ENCODE measurements at regions not wholly inside any gene's neighbourhood (a gene's known extent, or its start where the extent isn't known, plus 50 kb on each side); places are given as distances from the start of the nearest gene placed in this dataset.

DNA sequence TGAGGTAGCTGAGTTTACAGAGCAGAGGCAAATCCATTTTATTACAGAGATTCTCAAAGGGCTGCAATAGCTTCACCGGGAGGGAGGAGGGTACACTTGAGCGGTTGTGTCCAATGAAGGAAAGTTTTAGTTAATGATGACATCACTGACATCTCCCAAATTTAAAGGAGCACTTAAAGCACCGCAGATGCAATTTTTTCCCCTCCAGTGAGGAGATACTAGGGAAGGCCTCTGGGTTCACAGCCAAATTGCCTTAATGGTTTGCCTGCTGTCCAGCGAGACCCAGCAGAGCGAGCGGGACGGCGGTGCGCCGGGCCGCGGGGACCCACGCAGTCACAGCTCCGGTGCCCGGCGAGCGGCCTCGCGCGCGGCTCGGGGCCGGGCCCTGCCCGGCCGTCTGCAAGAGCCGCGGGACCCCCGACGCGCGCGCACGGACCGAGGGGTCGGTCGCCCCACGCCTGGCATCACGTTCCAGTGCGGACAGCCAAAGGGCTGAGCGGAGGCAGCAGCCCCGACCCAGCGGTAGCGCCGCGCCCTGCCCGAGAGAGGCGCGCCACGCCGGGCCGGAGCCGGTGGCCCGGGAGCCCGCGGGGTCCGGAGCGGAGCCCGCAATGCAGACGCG is 160.5 kb upstream of the CHRNA7 start:
- DNase-seq (ENCODE audit: low read depth in 2 of 2): no peak

DNA sequence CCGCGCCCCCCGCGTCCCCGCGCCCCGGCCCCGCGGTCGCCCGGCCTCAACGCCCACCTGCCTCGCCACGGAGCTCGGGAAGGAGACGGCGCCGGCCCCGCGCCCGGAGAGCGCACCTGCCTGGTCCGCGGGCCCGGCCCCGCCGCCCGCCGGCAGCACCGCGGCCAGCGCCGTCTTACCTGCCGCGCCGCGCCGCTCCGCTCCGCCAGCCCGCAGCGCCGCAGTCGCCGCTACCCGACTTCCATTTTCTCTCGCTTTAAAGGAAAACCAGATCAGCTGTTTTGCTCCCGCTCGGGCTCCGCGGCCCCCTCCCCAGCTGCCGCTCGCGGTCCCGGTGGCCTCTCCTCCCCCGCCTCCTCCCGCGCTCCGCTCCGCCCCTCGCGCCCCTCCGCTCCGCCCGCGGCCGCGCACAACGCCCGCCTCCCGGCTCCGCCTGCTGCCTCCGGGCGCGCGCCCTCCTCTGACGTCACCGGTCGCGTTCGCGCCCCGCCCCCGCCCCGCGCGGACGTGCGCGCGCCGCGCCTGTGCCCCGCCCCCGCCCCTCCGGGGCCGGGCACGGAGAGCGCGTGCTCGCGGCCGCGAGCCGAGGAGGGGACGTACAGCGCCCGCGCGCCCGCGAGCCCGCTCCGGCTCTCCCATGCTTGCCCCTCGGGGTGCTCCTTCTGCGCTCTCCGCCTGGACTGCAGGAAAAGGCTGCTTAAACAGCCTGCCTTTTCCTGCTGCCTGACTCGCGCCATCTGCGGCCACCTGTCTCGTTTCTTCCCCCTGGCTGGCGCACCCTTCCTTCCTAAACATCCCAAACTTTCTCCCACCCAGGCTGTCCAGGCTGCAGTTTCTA is 159.8 kb upstream of the CHRNA7 start, which contains the start of gene OTUD7A:
Gene OTUD7A, minus strand, starts transcription at position 346 of the 838 bp plus-strand sequence.
- DNase-seq (ENCODE audit: low read depth in 2 of 2): peak; percentile 82 to 85

DNA sequence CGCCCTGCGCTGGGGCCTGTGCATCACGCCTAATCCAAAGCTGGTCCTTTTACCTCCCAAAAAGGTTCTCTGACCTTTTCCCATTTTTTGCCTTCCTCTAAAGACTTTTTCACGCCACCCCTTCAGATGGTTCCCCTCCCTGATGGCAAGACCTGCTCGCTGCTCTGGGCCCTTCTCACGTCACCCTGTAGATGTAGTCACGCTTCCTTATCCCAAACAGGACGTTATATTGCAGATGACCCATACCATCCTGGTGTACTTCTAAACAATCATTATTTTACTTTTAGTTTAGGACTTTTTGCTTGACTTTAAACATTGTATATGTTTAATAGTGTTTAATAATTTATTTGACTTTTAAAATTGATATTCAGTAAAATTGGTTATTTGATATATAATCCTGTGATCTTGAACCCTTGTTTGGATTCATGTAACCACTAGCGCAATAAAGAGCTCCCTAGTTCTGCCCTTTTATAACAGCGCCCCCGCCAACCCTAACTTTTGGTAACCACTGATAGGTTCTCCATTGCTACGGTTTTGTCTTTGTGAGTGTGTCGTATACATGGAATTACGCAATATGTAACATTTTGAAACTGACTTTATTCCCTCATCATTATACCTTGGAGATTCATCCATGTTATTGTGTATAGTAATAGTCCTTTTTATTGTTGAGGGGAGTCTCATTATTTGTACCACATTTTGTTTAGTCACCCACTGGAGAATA is 159.0 kb upstream of the CHRNA7 start:
- no peak for DNase-seq (ENCODE audit: low read depth in 2 of 2)

DNA sequence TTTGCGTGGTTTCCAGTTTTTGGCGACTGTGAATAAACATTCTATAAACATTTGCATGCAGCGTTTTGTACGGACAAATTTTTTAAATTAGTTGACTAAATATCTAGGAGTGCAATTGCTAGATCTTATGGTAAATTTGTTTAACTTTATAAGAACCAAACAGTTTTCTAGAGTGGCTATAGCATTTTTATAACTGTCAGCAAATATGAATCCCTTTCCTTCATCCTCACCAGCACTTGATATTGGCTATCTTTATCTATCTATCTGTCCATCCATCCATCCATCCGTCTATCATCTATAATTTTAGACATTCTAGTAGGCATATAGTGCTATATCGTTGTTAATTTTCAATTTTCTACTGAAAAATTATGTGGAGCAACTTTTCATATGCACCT is 158.4 kb upstream of the CHRNA7 start:
- no peak for DNase-seq (ENCODE audit: low read depth in 2 of 2)

DNA sequence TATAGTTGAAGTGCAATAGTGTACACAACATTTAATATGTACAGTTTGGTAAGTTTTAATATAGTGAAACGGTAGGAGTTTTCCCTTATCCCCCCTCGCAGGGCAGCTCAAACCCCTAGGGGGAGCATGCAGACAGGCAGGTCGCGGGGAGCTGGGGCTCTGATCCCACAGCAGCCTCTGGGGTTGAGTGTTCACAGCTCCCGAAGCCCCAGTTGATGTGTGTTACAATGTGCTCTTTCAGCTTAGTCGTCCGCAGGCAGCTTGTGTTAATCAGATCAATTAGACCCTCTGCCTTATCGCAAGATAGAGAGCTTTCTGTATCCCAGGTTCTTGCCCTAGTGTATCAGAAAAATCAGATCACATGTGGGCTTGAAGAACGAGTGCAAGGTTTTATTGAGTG is 143.1 kb upstream of the CHRNA7 start:
- DNase-seq (ENCODE audit: low read depth in 2 of 2): no peak

DNA sequence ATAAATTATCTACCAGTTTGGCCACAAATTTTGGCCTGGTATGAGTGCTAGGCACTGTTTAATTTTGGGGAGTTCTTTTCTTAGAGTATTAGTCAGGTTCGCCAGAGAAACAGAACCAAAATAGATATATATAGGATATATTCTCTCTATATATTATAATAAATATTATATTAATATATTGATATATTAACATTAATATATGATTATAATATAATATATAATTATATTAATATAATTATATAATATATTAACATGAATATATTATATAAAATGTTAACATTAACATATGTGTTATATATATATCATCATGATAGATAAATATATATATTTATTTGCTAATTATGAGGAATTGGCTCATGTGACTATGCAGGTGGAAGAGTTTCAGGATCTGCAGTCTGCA is 137.8 kb upstream of the CHRNA7 start:
- no peak for DNase-seq (ENCODE audit: low read depth in 2 of 2)

DNA sequence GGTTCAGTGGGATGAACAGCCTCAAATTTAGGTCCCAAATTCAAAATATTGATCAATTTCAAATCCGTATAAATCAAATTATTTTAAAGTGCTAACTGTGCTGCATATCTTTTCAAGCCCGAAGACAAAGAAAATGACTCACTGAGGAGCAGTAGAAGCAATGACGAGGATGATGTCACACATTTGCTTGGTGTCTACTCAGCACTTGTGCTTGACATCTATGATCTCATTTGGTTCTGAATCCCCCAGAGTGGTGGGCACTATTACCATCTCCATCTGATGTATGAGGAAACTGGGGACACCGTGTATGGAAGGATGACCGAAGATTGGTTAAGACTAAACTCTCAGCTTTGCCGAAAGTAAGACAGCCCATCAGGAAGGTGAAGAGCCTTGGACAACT is 136.5 kb upstream of the CHRNA7 start:
- DNase-seq (ENCODE audit: low read depth in 2 of 2): no peak

DNA sequence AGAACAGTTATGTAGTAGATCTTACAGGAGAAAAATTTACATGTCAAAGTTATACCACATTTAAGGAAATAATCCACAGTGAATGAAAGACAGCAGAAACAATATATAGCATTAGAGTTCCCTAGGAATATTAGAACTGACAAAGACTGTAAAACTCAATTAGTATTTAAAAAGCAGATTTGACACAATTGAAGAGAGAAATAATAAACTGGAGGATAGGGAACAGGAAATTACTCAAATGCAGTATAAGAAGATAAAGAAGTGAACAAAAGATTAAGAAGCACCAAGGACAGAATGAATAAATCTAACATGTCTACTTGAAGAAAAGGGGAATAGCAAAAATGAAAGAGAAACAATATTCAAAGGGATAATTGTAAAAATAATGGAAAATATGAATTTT is 132.6 kb upstream of the CHRNA7 start:
- no peak for DNase-seq (ENCODE audit: low read depth in 2 of 2)

DNA sequence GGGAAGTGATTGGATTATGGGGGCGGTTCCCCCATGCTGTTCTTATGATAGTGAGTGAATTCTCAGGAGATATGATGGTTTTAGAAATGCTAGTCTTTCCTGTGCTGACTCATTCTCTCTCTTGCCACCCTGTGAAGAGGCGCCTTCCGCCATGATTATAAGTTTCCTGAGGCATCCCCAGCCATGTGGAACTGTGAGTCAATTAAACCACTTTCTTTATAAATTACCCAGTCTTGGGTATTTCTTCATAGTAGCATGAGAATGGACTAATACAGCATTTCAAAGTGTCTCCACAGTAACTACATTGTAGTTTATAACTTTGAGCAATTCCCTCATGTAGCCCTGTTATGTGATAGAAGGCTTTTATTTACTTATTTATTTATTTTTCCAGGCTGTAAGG is 128.8 kb upstream of the CHRNA7 start:
- no peak for DNase-seq (ENCODE audit: low read depth in 2 of 2)

DNA sequence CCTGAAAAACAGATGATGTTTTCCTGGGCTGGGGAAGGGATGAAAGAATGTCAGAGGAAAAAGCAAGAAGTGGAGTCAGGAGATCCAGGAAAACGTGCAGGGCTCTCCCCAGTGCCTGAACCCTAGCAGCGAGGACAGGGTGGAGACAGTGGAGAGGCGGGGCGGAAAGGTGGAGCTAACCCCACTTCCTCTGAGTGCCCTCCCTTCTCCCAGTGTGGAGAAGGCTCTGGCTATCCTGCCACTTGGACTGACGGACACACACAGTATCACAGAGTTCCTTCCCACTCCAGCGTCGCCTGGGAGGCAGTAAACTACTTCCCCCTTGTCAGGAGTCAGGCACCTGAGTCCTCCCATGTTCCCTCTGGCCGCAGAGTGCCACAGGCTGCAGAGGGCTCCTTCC is 125.3 kb upstream of the CHRNA7 start:
- DNase-seq (ENCODE audit: low read depth in 2 of 2): no peak

DNA sequence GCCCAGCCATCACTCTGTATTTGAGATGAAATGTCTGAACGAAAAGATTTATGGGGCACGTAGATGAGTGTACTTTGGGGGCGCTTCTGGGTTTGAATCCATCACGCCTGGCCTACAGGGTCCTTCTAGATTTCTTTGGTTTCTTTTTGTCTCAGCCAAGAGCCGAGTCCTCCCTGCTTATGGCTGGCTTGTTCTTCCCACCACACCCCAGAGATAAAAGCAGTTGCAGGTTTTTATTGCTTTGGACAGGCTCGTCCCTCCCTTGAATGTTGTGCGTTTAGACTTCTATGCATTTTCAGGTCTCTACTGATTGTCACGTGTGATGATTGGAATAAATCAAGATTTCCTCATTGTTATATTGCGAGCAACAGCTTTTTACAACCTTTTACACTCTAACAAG is 104.8 kb upstream of the CHRNA7 start:
- DNase-seq (ENCODE audit: low read depth in 2 of 2): no peak

DNA sequence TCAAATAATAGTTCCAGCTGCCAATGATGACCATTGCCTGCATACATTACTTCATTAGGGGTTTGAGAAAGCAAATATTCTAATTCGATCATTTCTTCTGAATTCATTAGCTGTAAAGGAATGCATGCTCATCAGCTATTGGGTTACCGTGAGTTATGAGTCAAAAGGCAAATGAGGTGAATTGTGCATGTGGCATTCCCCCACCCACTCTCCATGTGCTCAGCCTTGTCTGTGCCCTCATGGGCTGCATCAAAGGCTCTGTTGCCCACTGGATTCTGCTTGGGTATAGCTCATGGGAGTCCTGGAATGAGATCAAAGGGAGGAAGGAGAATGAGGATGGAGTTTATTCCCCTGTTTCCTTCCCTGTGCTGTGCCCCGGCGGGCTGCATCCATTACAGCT is 99.3 kb upstream of the CHRNA7 start:
- peak; percentile 11 to 22 for DNase-seq (ENCODE audit: low read depth in 2 of 2)

DNA sequence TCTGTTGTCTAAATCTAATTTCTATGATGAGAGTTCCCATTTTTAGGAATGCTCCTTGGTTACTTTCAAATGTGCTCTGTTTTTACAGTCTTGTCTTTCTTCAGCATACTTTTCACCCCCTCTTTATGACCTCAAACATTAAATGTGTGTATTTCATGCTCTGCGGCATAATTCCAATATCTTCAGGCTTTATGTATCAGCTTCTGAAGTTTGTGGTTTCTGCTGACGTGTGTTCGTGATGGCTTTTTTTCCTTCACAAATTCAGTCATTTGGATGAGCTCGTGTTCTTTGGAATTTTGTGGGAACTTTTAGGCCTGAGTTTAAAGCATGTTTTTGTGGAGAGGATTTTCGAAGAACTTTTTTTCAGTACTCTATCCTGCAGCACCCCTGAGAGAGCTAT is 97.7 kb upstream of the CHRNA7 start:
- DNase-seq (ENCODE audit: low read depth in 2 of 2): no peak

DNA sequence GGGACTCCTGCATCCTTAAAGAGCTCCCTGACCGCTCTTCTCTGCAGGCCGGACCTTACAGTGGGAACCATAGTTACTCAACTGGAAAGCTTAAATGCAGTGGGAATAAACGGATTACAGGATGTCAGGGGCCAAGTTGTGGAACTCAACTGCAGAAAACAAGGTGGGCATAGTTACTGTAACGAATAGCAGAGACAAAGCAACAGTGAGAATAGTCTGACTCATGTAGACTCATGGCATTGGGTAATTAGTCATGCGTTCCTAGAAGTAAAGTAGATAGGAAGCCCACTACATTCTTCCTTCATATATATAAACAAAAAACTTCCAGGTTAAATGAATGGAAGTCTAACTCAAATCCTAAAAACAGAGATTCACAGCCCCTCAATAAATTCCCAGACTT is 95.5 kb upstream of the CHRNA7 start:
- no peak for DNase-seq (ENCODE audit: low read depth in 2 of 2)

DNA sequence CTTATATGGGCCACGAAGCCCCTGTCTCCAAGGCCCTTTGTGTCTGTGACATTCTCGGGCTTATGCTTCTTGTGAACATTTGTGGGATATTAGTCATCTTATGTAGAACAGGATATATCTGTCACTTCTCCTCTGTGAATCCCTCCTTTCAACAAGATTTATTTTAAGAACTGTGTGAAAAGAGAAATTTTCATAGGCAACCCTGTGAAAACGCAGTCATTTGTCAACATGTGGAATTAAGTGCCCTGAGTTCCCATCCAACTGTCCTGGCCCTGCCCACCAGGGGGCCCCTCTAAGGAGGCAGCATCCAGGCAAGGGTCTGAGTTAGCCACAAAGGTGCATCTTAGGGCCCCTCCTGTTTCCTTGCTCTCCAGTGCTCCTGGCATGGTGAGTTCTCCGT is 76.8 kb upstream of the CHRNA7 start:
- no peak for DNase-seq (ENCODE audit: low read depth in 2 of 2)

DNA sequence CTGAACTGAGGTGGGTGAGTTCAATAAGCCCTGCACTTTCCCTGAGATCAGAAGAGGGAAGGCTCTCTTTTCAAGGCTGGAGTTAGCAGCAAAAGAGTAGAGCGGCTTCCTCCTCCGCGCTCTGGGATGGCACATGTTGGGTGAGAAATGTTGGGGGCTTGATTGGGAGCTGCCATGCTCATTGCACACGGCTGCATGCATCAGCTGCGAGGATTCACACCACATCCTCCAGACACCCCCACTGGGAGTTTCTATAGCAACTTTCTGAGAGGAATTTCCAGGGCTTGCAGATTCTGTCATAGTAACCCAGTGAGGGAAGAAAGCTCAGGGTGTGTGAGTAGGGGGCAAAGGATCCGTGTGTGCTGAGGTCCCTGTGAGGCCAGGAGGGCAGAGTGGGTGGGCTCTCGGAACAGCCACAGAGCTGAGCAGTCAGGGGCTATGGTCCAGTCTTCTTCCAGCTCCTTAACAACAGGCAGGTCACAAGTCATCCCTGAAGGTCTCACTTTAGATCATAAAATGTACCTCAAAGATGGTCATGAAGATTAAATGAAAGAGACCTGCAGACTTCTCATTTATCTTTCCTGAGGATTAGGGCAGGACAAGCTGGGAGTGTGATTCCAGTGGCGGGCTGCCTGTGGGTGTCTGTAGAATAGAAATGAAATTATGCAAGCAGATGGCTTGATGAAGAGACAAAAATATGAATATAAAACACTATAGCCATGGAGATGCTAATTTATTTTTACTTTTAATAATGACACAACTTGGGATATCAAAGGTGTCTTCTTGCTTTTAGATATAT is 75.7 kb upstream of the CHRNA7 start:
- DNase-seq (ENCODE audit: low read depth in 2 of 2): no peak

DNA sequence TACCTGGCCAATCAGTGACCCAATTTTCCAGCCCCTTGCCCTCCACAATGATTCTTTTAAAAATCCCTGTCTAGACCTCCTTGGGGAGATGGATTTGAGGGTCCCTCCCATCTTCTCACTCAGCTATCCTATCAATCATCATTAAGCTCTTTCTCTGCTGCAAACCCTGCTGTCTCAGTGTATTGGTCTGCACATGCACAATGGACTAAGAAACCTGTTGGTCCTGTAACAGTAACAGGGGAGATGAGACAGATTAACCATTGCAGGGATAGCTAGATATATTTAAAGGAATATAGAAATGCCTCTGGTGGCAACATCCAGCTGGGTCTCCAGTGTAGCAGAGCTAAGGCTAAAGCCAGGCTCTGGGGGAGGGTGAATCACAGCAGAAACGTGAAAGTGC is 74.6 kb upstream of the CHRNA7 start:
- DNase-seq (ENCODE audit: low read depth in 2 of 2): no peak

DNA sequence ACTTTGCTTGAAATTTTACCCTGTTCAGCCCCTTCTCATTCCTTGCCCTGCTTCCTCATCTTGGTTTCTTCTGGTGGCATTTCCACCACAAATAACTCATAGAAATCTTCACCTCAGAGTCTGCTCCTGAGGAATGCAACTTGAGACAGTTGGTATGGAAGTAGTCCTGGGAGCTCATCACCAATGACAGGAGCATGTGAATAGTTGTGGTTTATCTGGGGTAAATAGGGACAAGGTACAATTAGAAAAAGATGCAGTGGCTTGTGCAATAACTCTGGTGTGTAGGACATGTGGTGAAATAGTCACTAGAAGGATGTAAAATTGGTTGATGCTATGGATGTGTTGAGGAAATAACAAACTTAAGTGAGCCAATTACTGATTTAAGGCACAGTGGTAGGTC is 72.7 kb upstream of the CHRNA7 start:
- no peak for DNase-seq (ENCODE audit: low read depth in 2 of 2)

DNA sequence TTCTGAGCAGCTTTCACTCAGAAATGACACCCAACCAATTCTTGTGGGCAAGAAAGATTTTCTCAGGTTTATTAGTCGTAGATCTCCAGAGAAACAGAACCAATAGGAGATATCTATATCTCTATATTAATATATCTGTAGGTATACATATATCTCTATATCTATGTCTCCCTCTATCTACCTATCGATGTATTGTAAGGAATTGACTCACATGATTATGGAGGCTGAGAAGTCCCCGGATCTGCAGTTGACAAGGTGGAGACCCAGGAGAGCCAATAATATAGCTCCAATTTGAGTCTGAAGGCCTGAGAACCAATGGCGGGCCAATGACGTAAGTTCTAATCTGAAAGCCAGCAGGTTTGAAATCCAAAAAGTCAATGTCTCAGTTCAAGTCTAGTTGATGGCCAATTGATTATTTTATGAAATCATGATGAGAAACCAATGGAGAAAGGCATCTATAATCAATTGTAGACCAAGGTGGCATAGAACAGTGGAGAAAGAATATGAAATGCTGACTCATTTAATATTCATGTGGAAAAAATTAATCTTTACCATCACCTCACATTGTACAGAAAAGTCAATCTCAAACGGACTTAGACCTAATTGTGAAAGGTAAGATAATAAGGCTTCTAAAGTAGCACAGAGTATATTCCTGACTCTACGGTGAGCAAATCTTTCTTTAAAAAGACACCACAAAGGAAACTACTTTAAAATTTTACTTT is 65.6 kb upstream of the CHRNA7 start:
- DNase-seq (ENCODE audit: low read depth in 2 of 2): no peak

DNA sequence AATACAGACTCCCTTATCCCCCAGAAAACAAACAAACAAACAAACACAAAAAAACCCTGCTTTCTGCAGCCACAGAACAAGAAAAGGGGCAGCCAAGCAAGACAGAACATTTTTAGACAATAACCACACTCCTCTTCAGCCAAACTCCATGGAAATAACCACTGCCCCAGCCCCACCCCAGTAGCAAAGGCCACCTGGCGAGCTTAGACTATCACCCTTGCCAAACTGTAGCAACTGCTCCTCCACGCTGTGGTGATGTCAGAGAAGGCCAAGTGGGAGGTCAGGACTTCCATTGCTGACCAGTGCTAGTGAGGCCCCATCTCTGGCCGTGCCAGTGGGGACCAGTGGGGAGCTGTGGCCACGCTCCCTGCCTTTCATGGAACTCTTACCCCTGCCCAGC is 60.3 kb upstream of the CHRNA7 start:
- no peak for DNase-seq (ENCODE audit: low read depth in 2 of 2)

DNA sequence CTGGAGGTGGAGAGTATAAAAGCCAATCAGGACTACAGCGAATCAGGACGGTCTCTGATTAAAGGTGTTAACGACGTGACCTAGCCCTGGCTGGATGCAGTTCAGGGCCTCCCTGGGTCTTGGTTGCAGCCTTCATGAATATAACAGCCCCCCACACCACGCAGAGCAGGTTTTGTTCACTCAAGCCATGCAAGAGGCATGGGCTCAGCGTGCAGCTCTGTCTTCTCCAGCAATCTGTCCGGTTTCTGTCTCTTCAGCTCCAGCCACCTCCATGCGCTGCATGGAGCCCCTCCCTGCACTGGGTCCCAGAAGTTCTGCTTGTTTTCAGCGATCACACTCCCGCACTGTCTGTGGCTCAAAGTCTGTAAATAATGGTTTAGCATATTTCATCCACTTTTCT is 57.1 kb upstream of the CHRNA7 start:
- DNase-seq (ENCODE audit: low read depth in 2 of 2): no peak
